A549 (cell line): ENCODE measurements at regions not wholly inside any gene's neighbourhood (a gene's known extent, or its start where the extent isn't known, plus 50 kb on each side); places are given as distances from the start of the nearest gene placed in this dataset.

Source experiments
- BHLHE40 ChIP-seq: IDR thresholded peaks from 2 replicates; pipeline ENCODE4 v1.6.1; 2012; ENCODE audit warnings: low read depth, low read length, inconsistent platforms
- CTCF ChIP-seq: fragments of >200 bp; sonication (Bioruptor Twin); formaldehyde crosslinking; IDR thresholded peaks from 3 replicates; pipeline ENCODE4 v1.5.1; 2016
- PBX3 ChIP-seq: IDR thresholded peaks from 2 replicates; pipeline ENCODE4 v1.6.1; 2012
- POLR2A ChIP-seq: IDR thresholded peaks from 2 replicates; pipeline ENCODE4 v1.6.1; 2012; ENCODE audit warnings: mild to moderate bottlenecking, low read length
- RAD21 ChIP-seq, 2 experiments: fragments of >200 bp in 1 of 2; sonication (Bioruptor Twin) in 1 of 2; formaldehyde crosslinking in 1 of 2; IDR thresholded peaks in 1 of 2; conservative IDR thresholded peaks in 1 of 2; 2 replicates in 1 of 2; 3 replicates in 1 of 2; pipeline ENCODE4 v1.6.1; 2012 to 2018; ENCODE audit warnings: inconsistent platforms in 1 of 2
- RFX5 ChIP-seq: fragments of 450-650 bp; IDR thresholded peaks from 2 replicates; pipeline ENCODE4 v1.7.1; 2014; ENCODE audit warnings: antibody characterized with exemption, mild to moderate bottlenecking, moderate library complexity

GRCh38 chr2:144936442-144936841 is 416.5 kb upstream of the ZEB2 start:
- TF ChIP-seq CTCF (no peak), RFX5 (no peak), RAD21 (conservative IDR thresholded peaks at IDR 0.05 in 1 of 2, IDR thresholded peaks at IDR 0.05 in 1 of 2) (no peak), POLR2A (no peak), BHLHE40 (no peak), PBX3 (no peak)
